Aorta (tissue), 5 donors: ENCODE measurements at regions not wholly inside any gene's neighbourhood (a gene's known extent, or its start where the extent isn't known, plus 50 kb on each side); places are given as distances from the start of the nearest gene placed in this dataset.

Experiments
- ATAC-seq: fragments of 200-7000 bp; cut with Tn5 transposase; one replicate; pipeline ENCODE4 v1.9.1; 2022; ENCODE audit warnings: moderate library complexity; ENCODE audit not compliant: low FRiP score
- DNase-seq, 2 donors: peaks; one replicate each; pipeline ENCODE4 v3.0.0-alpha.2; 2020
- H3K27ac ChIP-seq, 2 donors: one replicate each; pipeline ENCODE4 v1.5.1; 2013; ENCODE audit warnings: low read length in 2 of 2, mild to moderate bottlenecking in 2 of 2, moderate library complexity in 2 of 2, control low read depth in 1 of 2, inconsistent platforms in 1 of 2, low read depth in 1 of 2
- H3K27me3 ChIP-seq, 2 donors: one replicate each; pipeline ENCODE4 v1.6.1; 2013; ENCODE audit warnings: control low read depth in 1 of 2, low read length in 1 of 2, mild to moderate bottlenecking in 1 of 2, moderate library complexity in 1 of 2; ENCODE audit not compliant: insufficient read depth in 2 of 2, control insufficient read depth in 1 of 2
- H3K36me3 ChIP-seq, 2 donors: one replicate each; pipeline ENCODE4 v1.6.1; 2013; ENCODE audit warnings: control low read depth in 1 of 2, low read length in 1 of 2, mild to moderate bottlenecking in 1 of 2; ENCODE audit not compliant: insufficient read depth in 2 of 2, control insufficient read depth in 1 of 2
- H3K4me1 ChIP-seq, 2 donors: one replicate each; pipeline ENCODE4 v1.6.1; 2013; ENCODE audit warnings: low read length in 2 of 2, control low read depth in 1 of 2, mild to moderate bottlenecking in 1 of 2, moderate library complexity in 1 of 2; ENCODE audit not compliant: insufficient read depth in 2 of 2, control insufficient read depth in 1 of 2
- H3K4me3 ChIP-seq, 2 donors: one replicate each; pipeline ENCODE4 v1.5.1; 2013; ENCODE audit warnings: low read length in 2 of 2, control low read depth in 1 of 2, mild to moderate bottlenecking in 1 of 2
- H3K9me3 ChIP-seq: one replicate; pipeline ENCODE4 v1.6.1; 2013; ENCODE audit warnings: mild to moderate bottlenecking, low read length; ENCODE audit not compliant: control insufficient read depth
- WGBS, 2 donors: extraction: QIAGEN DNeasy Blood & Tissue Kit; methylation state at CpG; one replicate each; pipeline ENCODE4 v1.1.7; 2013; 5-methylcytosine and 5-hydroxymethylcytosine counted together
- intact Hi-C, 2 donors: fragments of 100-400 bp; cut with DNase I; formaldehyde crosslinking; loops; one replicate each; pipeline versions ENCODE4 v1.14.2 to v1.15.0; 2022
- donor health status: healthy with polysubstance abuse.
- donor health status: Bipolar disorder and iron deficiency.
- donor health status: DM: no; HTN: no; CAD: no.
- donor health status: DM: no; HTN: no; CAD: no.
- donor health status: DM: yes; HTN: yes; CAD: no.

GRCh38 chr18:41769265-41769664, 185.8 kb upstream of the PIK3C3 start:
- no peaks in the 10 kb centered on the region for H3K27me3 ChIP-seq
- no peak for ATAC-seq
- no peaks in the 10 kb centered on the region for H3K4me1 ChIP-seq
- WGBS, 2 donors: 42 to 46% methylated on average over 1 of the region's 1 CpG
- no peak overlapping the region for H3K27ac ChIP-seq
- peaks cover 2% of the 10 kb centered on the region for H3K9me3 ChIP-seq
- no peak for DNase-seq
- H3K36me3 ChIP-seq: no peaks in the 10 kb centered on the region
- intact Hi-C loops: no loop called here
- no peak overlapping the region for H3K4me3 ChIP-seq

GRCh38 chr18:41768467-41768866, 186.6 kb upstream of the PIK3C3 start:
- H3K9me3 ChIP-seq: peaks cover 2% of the 10 kb centered on the region
- no peak for ATAC-seq
- H3K27me3 ChIP-seq: no peaks in the 10 kb centered on the region
- no peak for DNase-seq
- H3K36me3 ChIP-seq: no peaks in the 10 kb centered on the region
- no peaks in the 10 kb centered on the region for H3K4me1 ChIP-seq
- H3K4me3 ChIP-seq: no peak overlapping the region
- 68 to 69% methylated on average over 2 of the region's 2 CpGs for WGBS, 2 donors
- intact Hi-C loops: no loop called here
- H3K27ac ChIP-seq: no peak overlapping the region

- H3K4me1 ChIP-seq: no peaks in the 10 kb centered on the region
- H3K27me3 ChIP-seq: no peaks in the 10 kb centered on the region
- no peak overlapping the region for H3K4me3 ChIP-seq
- H3K36me3 ChIP-seq: no peaks in the 10 kb centered on the region
- peaks cover 2% of the 10 kb centered on the region for H3K9me3 ChIP-seq
- WGBS, 2 donors: 33 to 38% methylated on average over 4 of the region's 4 CpGs
- no peak overlapping the region for H3K27ac ChIP-seq
- intact Hi-C loops: no loop called here
- ATAC-seq (no peak), DNase-seq (no peak)
These were observed 187.1 kb upstream of the PIK3C3 start for GRCh38 chr18:41767960-41768359.

- no peak overlapping the region for H3K27ac ChIP-seq
- H3K36me3 ChIP-seq: no peaks in the 10 kb centered on the region
- ATAC-seq: no peak
- intact Hi-C loops: no loop called here
- DNase-seq: no peak
- no peaks in the 10 kb centered on the region for H3K27me3 ChIP-seq
- peaks cover 4% of the 10 kb centered on the region for H3K9me3 ChIP-seq
- 60% methylated on average over 3 of the region's 3 CpGs for WGBS, 2 donors
- no peaks in the 10 kb centered on the region for H3K4me1 ChIP-seq
- no peak overlapping the region for H3K4me3 ChIP-seq
These were observed 189.6 kb upstream of the PIK3C3 start for GRCh38 chr18:41765460-41765859.

- H3K27me3 ChIP-seq: no peaks in the 10 kb centered on the region
- WGBS, 2 donors: 85 to 92% methylated on average over 1 of the region's 1 CpG
- H3K4me3 ChIP-seq: no peak overlapping the region
- no peak overlapping the region for H3K27ac ChIP-seq
- intact Hi-C loops: no loop called here
- peaks cover 2% of the 10 kb centered on the region for H3K9me3 ChIP-seq
- H3K36me3 ChIP-seq: no peaks in the 10 kb centered on the region
- ATAC-seq (no peak), DNase-seq (no peak)
- no peaks in the 10 kb centered on the region for H3K4me1 ChIP-seq
These were observed 191.7 kb upstream of the PIK3C3 start for GRCh38 chr18:41763361-41763760.

- DNase-seq (no peak), ATAC-seq (no peak)
- no peaks in the 10 kb centered on the region for H3K27me3 ChIP-seq
- WGBS, 2 donors: 69 to 73% methylated on average over 2 of the region's 2 CpGs
- H3K4me1 ChIP-seq: no peaks in the 10 kb centered on the region
- no peaks in the 10 kb centered on the region for H3K36me3 ChIP-seq
- no peak overlapping the region for H3K27ac ChIP-seq
- no peak overlapping the region for H3K4me3 ChIP-seq
- intact Hi-C loops: no loop called here
- H3K9me3 ChIP-seq: peaks cover 2% of the 10 kb centered on the region
These were observed 193.6 kb upstream of the PIK3C3 start for GRCh38 chr18:41761333-41762018.

GRCh38 chr18:41758534-41758933, 196.5 kb upstream of the PIK3C3 start:
- 83 to 85% methylated on average over 4 of the region's 4 CpGs for WGBS, 2 donors
- no peak for ATAC-seq
- intact Hi-C loops: no loop called here

GRCh38 chr18:41756141-41756540, 198.9 kb upstream of the PIK3C3 start:
- no peak for DNase-seq
- H3K4me1 ChIP-seq: no peaks in the 10 kb centered on the region
- no peak overlapping the region for H3K27ac ChIP-seq
- ATAC-seq: no peak
- WGBS, 2 donors: 19 to 26% methylated on average over 5 of the region's 5 CpGs
- H3K27me3 ChIP-seq: no peaks in the 10 kb centered on the region
- intact Hi-C loops: no loop called here
- H3K4me3 ChIP-seq: no peak overlapping the region
- no peaks in the 10 kb centered on the region for H3K36me3 ChIP-seq
- no peaks in the 10 kb centered on the region for H3K9me3 ChIP-seq

More at GRCh38 chr18:41758534-41758933, 196.5 kb upstream of the PIK3C3 start:
- Histone ChIP-seq H3K9me3 (peaks cover 2% of the 10 kb centered on the region), H3K36me3 (no peaks in the 10 kb centered on the region), H3K4me3 (no peak overlapping the region), H3K27me3 (no peaks in the 10 kb centered on the region), H3K27ac (no peak overlapping the region), H3K4me1 (no peaks in the 10 kb centered on the region)
- no peak for DNase-seq

- Histone ChIP-seq H3K4me1 (no peaks in the 10 kb centered on the region), H3K27me3 (no peaks in the 10 kb centered on the region), H3K36me3 (no peaks in the 10 kb centered on the region), H3K9me3 (no peaks in the 10 kb centered on the region), H3K4me3 (no peak overlapping the region), H3K27ac (no peak overlapping the region)
- ATAC-seq: no peak
- DNase-seq: no peak
- 66 to 70% methylated on average over 1 of the region's 1 CpG for WGBS, 2 donors
- intact Hi-C loops: no loop called here
These were observed 200.7 kb upstream of the PIK3C3 start for GRCh38 chr18:41754332-41754731.
